ENCODE measurements at regions not wholly inside any gene's neighbourhood (a gene's known extent, or its start where the extent isn't known, plus 50 kb on each side); places are given as distances from the start of the nearest gene placed in this dataset.

- no peak overlapping the region for H3K18ac ChIP-seq (ENCODE audit: extremely low read depth, low read length)
- no peak overlapping the region for H2BK12ac ChIP-seq (ENCODE audit: low read depth, low read length)
- H3K23ac ChIP-seq (ENCODE audit: insufficient read length) = no peak overlapping the region
- no peak overlapping the region for H3K9ac ChIP-seq (replicated peaks in 1 of 4; ENCODE audit: extremely low read depth in 1 of 4, low read depth in 3 of 4, low read length in 3 of 4)
- H3K79me1 ChIP-seq (ENCODE audit: low read depth, low read length) = no peaks in the 10 kb centered on the region
- no peaks in the 10 kb centered on the region for H3K36me3 ChIP-seq (ENCODE audit: control insufficient read depth in 2 of 4, insufficient read depth in 4 of 4, low read length in 3 of 4)
- DNase-seq (ENCODE audit: low read depth in 1 of 2, low spot score in 2 of 2) (no peak), FAIRE-seq (no peak)
- no peaks in the 10 kb centered on the region for H4K20me1 ChIP-seq (replicated peaks in 1 of 2; ENCODE audit: control insufficient read depth in 1 of 2, insufficient read depth in 2 of 2, low read length in 2 of 2)
- no peak overlapping the region for H2BK20ac ChIP-seq (ENCODE audit: low read length)
- H3K56ac ChIP-seq (replicated peaks; ENCODE audit: insufficient read length, low read depth, low read length) = no peak overlapping the region
- H3K9me3 ChIP-seq (ENCODE audit: insufficient read depth in 2 of 2, low read depth in 1 of 2, low read length in 1 of 2) = no peaks in the 10 kb centered on the region
- no peak overlapping the region for H3K14ac ChIP-seq (ENCODE audit: insufficient read length)
- no peak overlapping the region for H2BK15ac ChIP-seq (ENCODE audit: low read length)
- ChIA-PET POLR2A (ENCODE audit: partially characterized antibody) (no interaction called here), CTCF (ENCODE audit: partially characterized antibody) (interaction anchor here (0.7 to 1.3 kb wide), 2 partner anchors 10 kb away, joined by 3 to 4 read pairs; no protein-coding TSS in a partner anchor)
- no peaks in the 10 kb centered on the region; a peak in 2 of 7 replicates for H3K27me3 ChIP-seq (replicated peaks in 1 of 4; ENCODE audit: control insufficient read depth in 3 of 4, extremely low read depth in 1 of 4, insufficient read depth in 3 of 4, low read length in 3 of 4)
- H2AFZ ChIP-seq (ENCODE audit: low read length) = no peak overlapping the region
- no peak overlapping the region for H3K4me2 ChIP-seq (ENCODE audit: insufficient read depth in 1 of 2, low read depth in 2 of 2, low read length in 2 of 2)
- no peak overlapping the region for H2BK120ac ChIP-seq (replicated peaks; ENCODE audit: low read depth, low read length)
- H4K91ac ChIP-seq (replicated peaks; ENCODE audit: insufficient read length, low read length) = no peak overlapping the region
- H4K5ac ChIP-seq (ENCODE audit: insufficient read length, low read depth, low read length) = no peak overlapping the region
- no peaks in the 10 kb centered on the region for H3K79me2 ChIP-seq (ENCODE audit: control insufficient read depth in 1 of 2, insufficient read depth in 2 of 2, low read length in 2 of 2)
- no peaks in the 10 kb centered on the region for H3K4me1 ChIP-seq (replicated peaks in 1 of 4; ENCODE audit: control insufficient read depth in 3 of 4, insufficient read depth in 4 of 4, low read length in 3 of 4)
- no peak overlapping the region for H3K4ac ChIP-seq (replicated peaks; ENCODE audit: insufficient read length, low read depth, low read length)
- H3K27ac ChIP-seq (ENCODE audit: low read depth, low read length) = no peak overlapping the region
- WGBS, 2 experiments (ENCODE audit: extremely low coverage in 1 of 2, insufficient coverage in 1 of 2, insufficient read length in 1 of 2, insufficient replicate concordance in 2 of 2, low coverage in 1 of 2, low lambda C conversion rate in 2 of 2, missing lambda C conversion rate in 1 of 2) = 94% methylated on average over 9 of the region's 9 CpGs; no CpG with 5 or more reads in 1 of the 2 experiments
- no peaks in the 10 kb centered on the region for H3K23me2 ChIP-seq (ENCODE audit: low read depth, low read length)
- H2BK5ac ChIP-seq (ENCODE audit: low read depth, low read length) = no peak overlapping the region
- H3K4me3 ChIP-seq (ENCODE audit: extremely low read depth in 1 of 4, insufficient read depth in 2 of 4, low read depth in 3 of 4, low read length in 4 of 4) = no peak overlapping the region
- H2AK5ac ChIP-seq (ENCODE audit: low read depth, low read length) = no peak overlapping the region
- H4K8ac ChIP-seq (ENCODE audit: extremely low read depth, insufficient read depth, low read length) = no peak overlapping the region
- no peak for TF ChIP-seq GTF2F1 (IDR thresholded peaks at IDR 0.05; ENCODE audit: borderline replicate concordance, low read depth, low read length)
- TF ChIP-seq RNF2 (IDR thresholded peaks at IDR 0.05; ENCODE audit: borderline replicate concordance, low read depth, low read length, missing control alignments, poor library complexity, severe bottlenecking) = no peak
- TF ChIP-seq HDAC2 (IDR thresholded peaks at IDR 0.05; ENCODE audit: borderline replicate concordance in 1 of 2, low read depth in 2 of 2, low read length in 2 of 2) = no peak
- TF ChIP-seq TAF1 (IDR thresholded peaks at IDR 0.05; ENCODE audit: low read depth, low read length) = no peak
- no peak for TF ChIP-seq RXRA (IDR thresholded peaks at IDR 0.05; ENCODE audit: insufficient read depth, low read depth, low read length)
- TF ChIP-seq BCL11A (IDR thresholded peaks at IDR 0.05; ENCODE audit: low read depth in 2 of 2, low read length in 2 of 2) = no peak
- TF ChIP-seq TCF12 (IDR thresholded peaks at IDR 0.05; ENCODE audit: low read depth, low read length) = no peak
- TF ChIP-seq FOSL1 (IDR thresholded peaks at IDR 0.05; ENCODE audit: insufficient read depth, low read depth, low read length) = no peak
- TF ChIP-seq EGR1 (IDR thresholded peaks at IDR 0.05; ENCODE audit: borderline replicate concordance, low read depth, low read length) = no peak
- TF ChIP-seq USF2 (IDR thresholded peaks at IDR 0.05; ENCODE audit: low read length) = no peak
- TF ChIP-seq KDM1A (IDR thresholded peaks at IDR 0.05; ENCODE audit: borderline replicate concordance, low read length) = no peak
Measured at GRCh38 chr7:47191876-47192291, 390.0 kb downstream of the TNS3 start.

All from H1 (cell line).